ENCODE measurements at regions not wholly inside any gene's neighbourhood (a gene's known extent, or its start where the extent isn't known, plus 50 kb on each side); places are given as distances from the start of the nearest gene placed in this dataset.
A peak's percentile ranks its signal among the peaks of the same experiment; 100 is the strongest.

DNA sequence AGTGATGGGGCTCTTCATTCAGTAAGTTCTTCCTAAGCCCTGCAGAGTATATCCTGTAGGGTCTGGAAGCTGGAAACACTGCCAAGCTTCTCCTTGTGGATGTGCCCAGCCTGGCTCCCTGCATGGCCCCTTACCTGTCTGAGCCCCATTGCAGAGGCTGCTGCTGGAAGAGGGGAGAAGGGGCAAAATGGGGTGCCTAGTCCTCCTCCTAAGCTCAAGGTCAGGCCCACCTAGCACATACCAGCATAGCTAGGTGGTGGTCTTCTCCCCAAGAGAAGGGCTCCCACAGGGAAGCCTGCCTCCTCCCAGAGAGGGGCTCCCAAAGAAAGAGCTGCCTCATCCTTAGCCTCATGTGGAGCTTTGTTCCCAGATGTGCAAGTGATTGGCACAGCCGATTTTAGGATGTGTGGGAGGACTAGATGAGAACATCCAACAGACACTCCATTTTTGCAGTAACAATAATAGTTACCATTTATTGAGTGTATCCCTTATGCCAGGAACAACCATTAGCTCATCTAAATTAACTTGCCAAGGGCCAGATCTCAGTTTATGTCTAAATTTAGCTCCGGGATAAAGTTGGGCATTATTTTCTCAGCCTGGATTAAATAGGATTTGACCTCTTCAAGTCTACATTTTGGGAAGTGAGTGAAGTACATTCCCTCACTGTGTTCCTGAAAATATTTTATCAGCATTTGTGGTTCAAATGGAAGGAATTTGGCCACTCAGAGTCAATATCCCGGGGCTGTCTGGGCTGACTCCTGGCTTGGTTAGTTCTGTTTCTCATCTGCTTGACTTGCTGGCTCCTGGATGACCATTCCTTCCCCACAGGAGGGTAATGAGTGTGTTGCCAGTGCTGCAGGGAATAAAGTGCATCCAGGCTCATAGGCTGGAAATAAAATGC is 291.1 kb upstream of the ROPN1 start:
- DNase-seq (no peak), ATAC-seq (peak; percentile 58 to 64)
- intact Hi-C loops (cut with DNase I): loop anchor here (5.0 to 10.0 kb wide), 3 partner anchors 198 to 251 kb away; partner anchors contain the start of gene KALRN (in 2 of the 2)

DNA sequence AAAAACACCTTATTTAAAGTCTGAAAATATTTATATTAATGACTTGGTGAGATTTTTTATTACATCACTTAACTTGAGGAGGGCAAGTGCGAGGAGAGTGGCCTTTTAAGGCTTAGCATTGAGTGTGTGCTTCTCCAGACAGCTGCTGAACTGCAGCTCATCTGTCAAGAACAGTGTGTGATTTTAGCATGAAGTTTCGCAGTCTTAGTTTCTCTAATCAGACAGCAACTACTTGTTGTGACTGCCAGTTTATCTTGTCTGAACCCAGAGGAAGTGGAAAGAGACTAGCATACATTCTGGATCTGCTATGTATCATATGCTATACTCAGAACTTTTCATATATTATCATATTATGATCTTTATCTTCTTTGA is 291.7 kb upstream of the ROPN1 start:
- DNase-seq (no peak), ATAC-seq (no peak)
- intact Hi-C loops (cut with DNase I): loop anchor here (5.0 to 10.0 kb wide), 3 partner anchors 199 to 251 kb away; partner anchors contain the start of gene KALRN (in 2 of the 2)

- intact Hi-C loops (cut with DNase I): loop anchor here in 1 of 2 donors (10.0 kb wide), 1 partner anchor 204 kb away; no protein-coding TSS in a partner anchor
- no peak for ATAC-seq
Measured at GRCh38 chr3:124288996-124289395, 297.1 kb upstream of the ROPN1 start.

GRCh38 chr3:124291008-124291407 is 299.1 kb upstream of the ROPN1 start:
- intact Hi-C loops (cut with DNase I): no loop called here
- ATAC-seq: peak in 1 of 2 donors; percentile 38
- no peak for DNase-seq

More at GRCh38 chr3:124288996-124289395, 297.1 kb upstream of the ROPN1 start:
- no peak for DNase-seq

DNA sequence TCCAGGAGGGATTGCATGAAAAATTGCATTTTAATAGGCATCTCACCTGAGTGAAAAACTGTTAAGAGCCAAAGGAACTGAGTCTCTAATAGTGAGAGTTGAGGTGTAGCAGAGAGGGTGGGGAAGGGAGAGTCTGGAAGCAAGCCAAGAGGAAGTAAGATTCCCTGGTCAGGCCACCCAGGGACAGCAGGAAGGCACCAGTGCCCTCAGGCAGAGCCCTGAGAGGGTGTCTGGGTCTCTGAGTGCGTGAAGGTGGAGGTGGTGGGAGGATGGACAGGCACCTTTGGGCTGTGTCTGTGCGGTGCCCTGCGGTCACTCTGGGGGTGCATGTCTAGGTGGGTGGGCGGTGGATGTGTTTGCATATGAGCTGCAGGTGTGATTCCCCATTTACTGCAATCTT is 300.4 kb upstream of the ROPN1 start:
- no peak for ATAC-seq
- intact Hi-C loops (cut with DNase I): no loop called here
- DNase-seq: no peak

DNA sequence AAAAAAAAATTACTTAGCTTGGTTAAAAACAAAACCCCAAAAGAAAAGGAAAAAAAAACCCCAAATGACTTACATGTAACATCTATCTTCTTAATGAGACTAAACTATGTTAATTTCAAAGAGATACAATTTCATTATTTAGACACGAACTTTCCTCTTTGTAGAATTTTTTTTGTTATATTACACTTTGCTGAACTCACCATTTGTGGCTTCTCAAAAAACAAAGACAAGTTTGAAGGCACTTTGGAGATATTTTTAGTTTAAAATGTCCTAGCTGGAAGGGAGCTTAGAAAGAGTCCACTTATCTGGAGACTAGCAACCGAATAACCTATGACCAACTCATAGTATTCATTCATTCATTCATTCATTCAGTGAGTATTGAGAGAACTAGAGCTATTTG is 301.7 kb upstream of the ROPN1 start:
- ATAC-seq (no peak), DNase-seq (no peak)
- intact Hi-C loops (cut with DNase I): no loop called here

DNA sequence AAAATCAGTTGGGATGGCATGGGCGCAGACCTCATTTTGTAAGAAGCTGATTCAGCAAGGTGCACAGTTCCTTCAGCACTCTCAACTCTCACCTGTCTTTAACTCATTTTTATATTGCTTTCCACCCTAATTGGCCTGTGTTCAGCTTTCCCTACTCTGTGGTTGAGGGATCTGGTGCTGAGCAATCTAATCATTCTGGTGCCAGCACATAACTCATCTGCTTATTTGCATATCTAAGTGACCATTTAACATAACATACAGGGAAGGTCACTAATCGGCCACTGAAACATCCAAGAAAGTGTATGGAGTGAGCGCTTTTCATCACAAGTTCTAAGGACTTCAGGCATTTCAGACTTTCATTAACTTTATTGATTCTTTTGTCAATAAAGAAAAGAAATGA is 303.4 kb upstream of the ROPN1 start:
- DNase-seq (no peak), ATAC-seq (no peak)
- intact Hi-C loops (cut with DNase I): no loop called here

DNA sequence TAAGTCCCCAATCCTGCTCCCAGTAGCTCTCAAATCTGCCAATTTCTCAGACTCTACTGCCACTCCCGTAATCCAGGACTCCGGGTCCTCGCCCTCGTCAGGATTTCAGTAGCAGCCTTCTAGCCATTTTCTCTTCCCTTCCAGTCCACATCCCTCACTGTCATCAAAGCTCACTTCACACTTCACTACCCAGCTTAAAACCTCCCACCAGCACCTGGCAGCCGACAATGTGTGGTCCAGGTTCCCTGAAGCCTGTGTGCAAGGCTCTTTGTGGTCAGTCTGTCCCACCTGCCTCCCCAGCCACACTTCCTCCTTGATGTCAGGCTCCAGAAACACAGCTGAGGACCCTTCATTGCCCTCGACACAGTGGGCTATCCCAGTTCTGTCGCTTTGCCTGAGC is 304.5 kb upstream of the ROPN1 start:
- intact Hi-C loops (cut with DNase I): no loop called here
- ATAC-seq (no peak), DNase-seq (no peak)

- ATAC-seq (peak in 1 of 2 donors; percentile 47), DNase-seq (no peak)
- intact Hi-C loops (cut with DNase I): no loop called here
Measured at GRCh38 chr3:124297062-124297980, 305.4 kb upstream of the ROPN1 start.

- DNase-seq (no peak), ATAC-seq (no peak)
- intact Hi-C loops (cut with DNase I): no loop called here
Measured at GRCh38 chr3:124298301-124298700, 306.4 kb upstream of the ROPN1 start.

DNA sequence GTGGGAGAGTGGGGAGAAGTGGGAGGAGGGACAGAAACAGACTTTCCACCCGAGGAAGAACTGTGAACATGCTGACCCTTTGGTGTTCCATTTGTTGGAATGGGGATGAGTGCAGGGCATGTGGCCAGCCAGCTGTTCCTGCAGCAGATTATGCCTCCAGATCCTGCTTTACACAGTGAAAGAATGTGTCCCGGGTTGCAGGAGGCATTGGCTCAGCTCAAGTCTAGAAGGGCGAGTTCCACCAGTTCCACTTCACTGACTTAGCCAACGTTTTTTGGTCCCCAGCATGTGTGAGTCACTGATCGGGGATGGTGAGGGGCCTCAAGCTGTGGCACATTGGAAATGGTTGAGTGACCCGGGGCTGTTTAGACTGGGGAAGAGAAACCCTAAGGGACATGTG is 307.0 kb upstream of the ROPN1 start:
- peak; percentile 31 to 64 for ATAC-seq
- DNase-seq: no peak
- intact Hi-C loops (cut with DNase I): no loop called here

- ATAC-seq (no peak), DNase-seq (no peak)
- intact Hi-C loops (cut with DNase I): no loop called here
Measured at GRCh38 chr3:124299831-124300230, 307.9 kb upstream of the ROPN1 start.

- intact Hi-C loops (cut with DNase I): no loop called here
- no peak for ATAC-seq
- DNase-seq: no peak
Measured at GRCh38 chr3:124300416-124300815, 308.5 kb upstream of the ROPN1 start.

DNA sequence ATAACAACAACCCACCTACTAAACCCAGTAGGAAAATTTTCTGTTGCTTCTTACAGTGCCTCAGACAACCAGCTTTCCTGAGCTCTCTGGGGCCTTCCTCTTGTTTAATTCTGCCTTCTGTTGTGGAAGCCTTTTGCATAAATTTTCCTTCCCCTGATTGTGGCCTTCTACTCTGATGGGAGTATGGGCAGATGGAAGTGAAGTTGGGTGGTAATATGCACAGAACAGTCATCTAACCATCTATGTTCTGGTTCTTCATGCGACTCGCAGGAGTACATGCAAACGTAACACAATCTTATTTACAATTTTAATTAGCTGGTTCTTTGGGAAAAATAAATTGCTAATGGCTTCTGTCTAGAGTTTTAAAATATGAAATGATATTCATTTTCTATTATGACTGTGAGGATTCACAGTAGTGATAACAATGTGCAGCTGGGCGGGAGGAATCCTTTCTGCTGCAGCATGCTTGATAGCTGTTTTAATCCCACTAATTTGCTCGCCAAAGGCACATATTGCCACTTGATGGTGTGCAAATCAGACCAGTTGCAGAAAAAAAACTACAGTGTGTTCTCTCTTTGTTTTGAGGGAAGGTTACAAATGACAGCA is 311.5 kb upstream of the ROPN1 start:
- no peak for DNase-seq
- intact Hi-C loops (cut with DNase I): no loop called here
- no peak for ATAC-seq

DNA sequence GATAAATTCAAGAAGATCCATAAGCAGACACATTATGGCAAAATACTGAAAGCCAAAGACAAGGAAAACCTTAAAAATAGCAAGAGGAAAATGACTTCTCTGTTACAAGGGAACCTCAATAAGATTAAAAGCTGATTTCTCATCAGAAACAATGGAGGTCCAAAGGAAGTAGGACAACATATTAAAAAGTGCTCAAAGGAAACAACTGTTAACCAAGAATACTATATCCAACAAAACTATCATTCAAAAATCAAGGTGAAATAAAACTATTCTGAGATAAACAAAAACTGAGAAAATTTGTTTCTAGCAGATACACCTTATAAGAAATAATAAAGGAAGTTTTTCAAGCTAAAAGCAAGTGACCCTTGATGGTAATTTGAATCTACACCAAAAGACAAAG is 314.7 kb upstream of the ROPN1 start:
- no peak for DNase-seq
- ATAC-seq: no peak
- intact Hi-C loops (cut with DNase I): no loop called here

- no peak for DNase-seq
- ATAC-seq: no peak
- intact Hi-C loops (cut with DNase I): no loop called here
Measured at GRCh38 chr3:124313621-124314020, 321.7 kb upstream of the ROPN1 start.

GRCh38 chr3:124315215-124316033 is 323.5 kb upstream of the ROPN1 start:
- ATAC-seq (peak in 1 of 2 donors; percentile 90), DNase-seq (no peak)
- intact Hi-C loops (cut with DNase I): no loop called here

GRCh38 chr3:124316034-124316287 is 324.0 kb upstream of the ROPN1 start:
- intact Hi-C loops (cut with DNase I): no loop called here
- DNase-seq (no peak), ATAC-seq (no peak)

GRCh38 chr3:124318014-124318413 is 326.1 kb upstream of the ROPN1 start:
- intact Hi-C loops (cut with DNase I): no loop called here
- ATAC-seq: no peak
- DNase-seq: no peak
